GM23338 (cell line): ENCODE measurements at regions not wholly inside any gene's neighbourhood (a gene's known extent, or its start where the extent isn't known, plus 50 kb on each side); places are given as distances from the start of the nearest gene placed in this dataset.

ENCODE experiments used
- ATAC-seq: fragments of 200-7000 bp; cut with Tn5 transposase; 3 replicates; pipeline ENCODE4 v1.9.1; 2020
- DNase-seq: peaks from one replicate; pipeline ENCODE4 v3.0.0-alpha.2; 2015; ENCODE audit warnings: low spot score
- H2AFZ ChIP-seq: fragments of 200-600 bp; sonication (generic); 2 replicates; pipeline ENCODE4 v1.8.0; 2016; ENCODE audit warnings: antibody characterized with exemption, mild to moderate bottlenecking, moderate library complexity
- H3F3A ChIP-seq: fragments of 200-600 bp; sonication (generic); replicated peaks from 2 replicates; pipeline ENCODE4 v1.8.0; 2017; ENCODE audit warnings: antibody characterized with exemption, mixed run types, low read depth
- H3K27ac ChIP-seq: fragments of 200-600 bp; sonication (generic); 2 replicates; pipeline ENCODE4 v1.6.1; 2016; ENCODE audit warnings: low read depth
- H3K27me3 ChIP-seq: fragments of 200-600 bp; sonication (generic); 2 replicates; pipeline ENCODE4 v1.8.0; 2016; ENCODE audit warnings: mild to moderate bottlenecking, mixed run types, moderate library complexity; ENCODE audit not compliant: insufficient read depth
- H3K36me3 ChIP-seq: fragments of 200-600 bp; sonication (generic); 2 replicates; pipeline ENCODE4 v1.8.0; 2016; ENCODE audit warnings: mild to moderate bottlenecking; ENCODE audit not compliant: insufficient read depth
- H3K4me1 ChIP-seq: fragments of 200-600 bp; sonication (generic); 2 replicates; pipeline ENCODE4 v1.8.0; 2016; ENCODE audit warnings: mild to moderate bottlenecking, moderate library complexity; ENCODE audit not compliant: insufficient read depth
- H3K4me2 ChIP-seq: fragments of 200-600 bp; sonication (generic); 2 replicates; pipeline ENCODE4 v1.7.1; 2017; ENCODE audit warnings: mixed run types
- H3K4me3 ChIP-seq: fragments of 200-600 bp; sonication (generic); 2 replicates; pipeline ENCODE4 v1.6.1; 2016; ENCODE audit warnings: mixed run types
- H3K79me2 ChIP-seq: fragments of 200-600 bp; sonication (generic); replicated peaks from 2 replicates; pipeline ENCODE4 v1.8.0; 2017; ENCODE audit warnings: mild to moderate bottlenecking; ENCODE audit not compliant: insufficient read depth
- H3K9me2 ChIP-seq: fragments of 200-600 bp; sonication (generic); 2 replicates; pipeline ENCODE4 v1.8.0; 2017; ENCODE audit not compliant: insufficient read depth
- H4K20me1 ChIP-seq: fragments of 200-600 bp; sonication (generic); replicated peaks from 2 replicates; pipeline ENCODE4 v1.8.0; 2017; ENCODE audit warnings: mild to moderate bottlenecking; ENCODE audit not compliant: insufficient read depth
- H3K27ac Mint-ChIP-seq: 2 replicates; pipeline ENCODE4 v1.8.0; 2020; ENCODE audit warnings: inconsistent platforms, mild to moderate bottlenecking, moderate library complexity, mixed read lengths
- H3K27me3 Mint-ChIP-seq: 3 replicates; pipeline ENCODE4 v1.8.0; 2022; ENCODE audit warnings: low read depth, mild to moderate bottlenecking, moderate library complexity, mixed read lengths, inconsistent platforms; ENCODE audit not compliant: insufficient read depth, poor library complexity
- H3K36me3 Mint-ChIP-seq: 3 replicates; pipeline ENCODE4 v1.8.0; 2021; ENCODE audit warnings: low read depth, mild to moderate bottlenecking, inconsistent platforms, moderate library complexity, mixed read lengths
- H3K4me1 Mint-ChIP-seq: 3 replicates; pipeline ENCODE4 v1.8.0; 2020; ENCODE audit warnings: mild to moderate bottlenecking, inconsistent platforms, mixed read lengths
- H3K4me3 Mint-ChIP-seq: 3 replicates; pipeline ENCODE4 v1.8.0; 2021; ENCODE audit warnings: moderate library complexity, mild to moderate bottlenecking, inconsistent platforms, mixed read lengths
- H3K9me3 Mint-ChIP-seq: 3 replicates; pipeline ENCODE4 v1.8.0; 2020; ENCODE audit warnings: moderate library complexity, mild to moderate bottlenecking, inconsistent platforms, mixed read lengths
- CREB1 ChIP-seq: fragments of 250-450 bp; sonication (Bioruptor Pico); IDR thresholded peaks from 2 replicates; pipeline ENCODE4 v1.5.0; 2020; ENCODE audit warnings: low read depth, mild to moderate bottlenecking, moderate library complexity
- CTCF ChIP-seq, 2 experiments: fragments of 200-600 bp in 1 of 2; sonication (generic) in 1 of 2; conservative IDR thresholded peaks; 2 replicates each; pipeline versions ENCODE4 v1.5.1 to v1.6.1; 2016 to 2017; ENCODE audit warnings: antibody characterized with exemption in 2 of 2, low read depth in 2 of 2, mild to moderate bottlenecking in 2 of 2, moderate library complexity in 1 of 2
- ETS1 ChIP-seq: IDR thresholded peaks from 2 replicates; pipeline ENCODE4 v1.6.1; 2016; ENCODE audit warnings: antibody characterized with exemption
- EZH2 ChIP-seq: fragments of 200-600 bp; sonication (generic); IDR thresholded peaks from one replicate; pipeline ENCODE4 v1.8.0; 2017; ENCODE audit warnings: antibody characterized with exemption, mild to moderate bottlenecking, low read depth; ENCODE audit not compliant: unreplicated experiment
- JUNB ChIP-seq: IDR thresholded peaks from one replicate; pipeline ENCODE4 v1.6.1; 2016; ENCODE audit warnings: antibody characterized with exemption; ENCODE audit not compliant: unreplicated experiment
- NANOG ChIP-seq: IDR thresholded peaks from 2 replicates; pipeline ENCODE4 v1.6.1; 2016; ENCODE audit warnings: antibody characterized with exemption, borderline replicate concordance
- POLR2AphosphoS5 ChIP-seq: IDR thresholded peaks from 2 replicates; pipeline ENCODE4 v1.6.1; 2016; ENCODE audit warnings: antibody characterized with exemption, low read depth
- REST ChIP-seq: IDR thresholded peaks from one replicate; pipeline ENCODE4 v1.6.1; 2018; ENCODE audit warnings: antibody characterized with exemption; ENCODE audit not compliant: unreplicated experiment
- STAT1 ChIP-seq: IDR thresholded peaks from one replicate; pipeline ENCODE4 v1.6.1; 2016; ENCODE audit warnings: antibody characterized with exemption; ENCODE audit not compliant: unreplicated experiment
- ZNF114 ChIP-seq: fragments of 250-450 bp; sonication (Bioruptor Pico); IDR thresholded peaks from 2 replicates; pipeline ENCODE4 v1.5.0; 2020; ENCODE audit warnings: mild to moderate bottlenecking, moderate library complexity
- ZNF331 ChIP-seq: fragments of 250-450 bp; sonication (Bioruptor Pico); IDR thresholded peaks from 2 replicates; pipeline ENCODE4 v1.5.0; 2020; ENCODE audit warnings: low read depth, mild to moderate bottlenecking, moderate library complexity
- TF ChIP-seq, protein P1 (sequence below): fragments of 250-450 bp; sonication (Bioruptor Pico); IDR thresholded peaks from 2 replicates; pipeline ENCODE4 v1.5.0; 2020; ENCODE audit warnings: mild to moderate bottlenecking, moderate library complexity

GRCh38 chr9:97751531-97751930 lies 54.4 kb upstream of the XPA start (continued):
- TF ChIP-seq, protein P1, sequence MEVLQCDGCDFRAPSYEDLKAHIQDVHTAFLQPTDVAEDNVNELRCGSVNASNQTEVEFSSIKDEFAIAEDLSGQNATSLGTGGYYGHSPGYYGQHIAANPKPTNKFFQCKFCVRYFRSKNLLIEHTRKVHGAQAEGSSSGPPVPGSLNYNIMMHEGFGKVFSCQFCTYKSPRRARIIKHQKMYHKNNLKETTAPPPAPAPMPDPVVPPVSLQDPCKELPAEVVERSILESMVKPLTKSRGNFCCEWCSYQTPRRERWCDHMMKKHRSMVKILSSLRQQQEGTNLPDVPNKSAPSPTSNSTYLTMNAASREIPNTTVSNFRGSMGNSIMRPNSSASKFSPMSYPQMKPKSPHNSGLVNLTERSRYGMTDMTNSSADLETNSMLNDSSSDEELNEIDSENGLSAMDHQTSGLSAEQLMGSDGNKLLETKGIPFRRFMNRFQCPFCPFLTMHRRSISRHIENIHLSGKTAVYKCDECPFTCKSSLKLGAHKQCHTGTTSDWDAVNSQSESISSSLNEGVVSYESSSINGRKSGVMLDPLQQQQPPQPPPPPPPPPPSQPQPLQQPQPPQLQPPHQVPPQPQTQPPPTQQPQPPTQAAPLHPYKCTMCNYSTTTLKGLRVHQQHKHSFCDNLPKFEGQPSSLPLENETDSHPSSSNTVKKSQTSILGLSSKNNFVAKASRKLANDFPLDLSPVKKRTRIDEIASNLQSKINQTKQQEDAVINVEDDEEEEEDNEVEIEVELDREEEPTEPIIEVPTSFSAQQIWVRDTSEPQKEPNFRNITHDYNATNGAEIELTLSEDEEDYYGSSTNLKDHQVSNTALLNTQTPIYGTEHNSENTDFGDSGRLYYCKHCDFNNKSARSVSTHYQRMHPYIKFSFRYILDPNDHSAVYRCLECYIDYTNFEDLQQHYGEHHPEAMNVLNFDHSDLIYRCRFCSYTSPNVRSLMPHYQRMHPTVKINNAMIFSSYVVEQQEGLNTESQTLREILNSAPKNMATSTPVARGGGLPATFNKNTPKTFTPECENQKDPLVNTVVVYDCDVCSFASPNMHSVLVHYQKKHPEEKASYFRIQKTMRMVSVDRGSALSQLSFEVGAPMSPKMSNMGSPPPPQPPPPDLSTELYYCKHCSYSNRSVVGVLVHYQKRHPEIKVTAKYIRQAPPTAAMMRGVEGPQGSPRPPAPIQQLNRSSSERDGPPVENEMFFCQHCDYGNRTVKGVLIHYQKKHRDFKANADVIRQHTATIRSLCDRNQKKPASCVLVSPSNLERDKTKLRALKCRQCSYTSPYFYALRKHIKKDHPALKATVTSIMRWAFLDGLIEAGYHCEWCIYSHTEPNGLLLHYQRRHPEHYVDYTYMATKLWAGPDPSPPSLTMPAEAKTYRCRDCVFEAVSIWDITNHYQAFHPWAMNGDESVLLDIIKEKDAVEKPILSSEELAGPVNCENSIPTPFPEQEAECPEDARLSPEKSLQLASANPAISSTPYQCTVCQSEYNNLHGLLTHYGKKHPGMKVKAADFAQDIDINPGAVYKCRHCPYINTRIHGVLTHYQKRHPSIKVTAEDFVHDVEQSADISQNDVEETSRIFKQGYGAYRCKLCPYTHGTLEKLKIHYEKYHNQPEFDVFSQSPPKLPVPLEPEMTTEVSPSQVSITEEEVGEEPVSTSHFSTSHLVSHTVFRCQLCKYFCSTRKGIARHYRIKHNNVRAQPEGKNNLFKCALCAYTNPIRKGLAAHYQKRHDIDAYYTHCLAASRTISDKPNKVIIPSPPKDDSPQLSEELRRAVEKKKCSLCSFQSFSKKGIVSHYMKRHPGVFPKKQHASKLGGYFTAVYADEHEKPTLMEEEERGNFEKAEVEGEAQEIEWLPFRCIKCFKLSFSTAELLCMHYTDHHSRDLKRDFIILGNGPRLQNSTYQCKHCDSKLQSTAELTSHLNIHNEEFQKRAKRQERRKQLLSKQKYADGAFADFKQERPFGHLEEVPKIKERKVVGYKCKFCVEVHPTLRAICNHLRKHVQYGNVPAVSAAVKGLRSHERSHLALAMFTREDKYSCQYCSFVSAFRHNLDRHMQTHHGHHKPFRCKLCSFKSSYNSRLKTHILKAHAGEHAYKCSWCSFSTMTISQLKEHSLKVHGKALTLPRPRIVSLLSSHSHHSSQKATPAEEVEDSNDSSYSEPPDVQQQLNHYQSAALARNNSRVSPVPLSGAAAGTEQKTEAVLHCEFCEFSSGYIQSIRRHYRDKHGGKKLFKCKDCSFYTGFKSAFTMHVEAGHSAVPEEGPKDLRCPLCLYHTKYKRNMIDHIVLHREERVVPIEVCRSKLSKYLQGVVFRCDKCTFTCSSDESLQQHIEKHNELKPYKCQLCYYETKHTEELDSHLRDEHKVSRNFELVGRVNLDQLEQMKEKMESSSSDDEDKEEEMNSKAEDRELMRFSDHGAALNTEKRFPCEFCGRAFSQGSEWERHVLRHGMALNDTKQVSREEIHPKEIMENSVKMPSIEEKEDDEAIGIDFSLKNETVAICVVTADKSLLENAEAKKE, result no peak
- TF ChIP-seq CREB1 (CRISPR knock-in tag), result no peak

- no peaks in the 10 kb centered on the region for H3K36me3 ChIP-seq
- H3K27me3 ChIP-seq, result no peaks in the 10 kb centered on the region
- H3K9me2 ChIP-seq, result no peaks in the 10 kb centered on the region
- H3K4me2 ChIP-seq, result no peak overlapping the region
- H3F3A ChIP-seq, result no peaks in the 10 kb centered on the region
- H3K4me1 ChIP-seq, result no peaks in the 10 kb centered on the region
- H3K27ac ChIP-seq, result no peak overlapping the region
- DNase-seq (no peak), ATAC-seq (no peak)
- Mint-ChIP-seq H3K9me3 (peaks cover 9% of the 10 kb centered on the region; the same call in 2 of the 3 replicates), H3K4me3 (no peak overlapping the region), H3K4me1 (no peaks in the 10 kb centered on the region; the same call in 1 of the 3 replicates), H3K27ac (no peak overlapping the region), H3K27me3 (peaks cover 15% of the 10 kb centered on the region), H3K36me3 (0 out of 3 replicates have a peak, but pooled peaks cover 3% of the 10 kb centered on the region)
- H3K4me3 ChIP-seq, result no peak overlapping the region
- H3K79me2 ChIP-seq, result no peaks in the 10 kb centered on the region
- H4K20me1 ChIP-seq, result no peaks in the 10 kb centered on the region
- H2AFZ ChIP-seq, result no peak overlapping the region
- TF ChIP-seq NANOG (no peak), CREB1 (CRISPR knock-in tag) (no peak), REST (no peak), POLR2AphosphoS5 (no peak), JUNB (no peak), ZNF331 (CRISPR knock-in tag) (no peak), STAT1 (no peak), ETS1 (no peak), EZH2 (no peak), CTCF (conservative IDR thresholded peaks at IDR 0.05; ENCODE audit: low read depth in 2 of 2) (no peak), ZNF114 (CRISPR knock-in tag) (no peak)
These were observed 55.1 kb upstream of the XPA start for GRCh38 chr9:97752274-97752673.
